ENCODE measurements at regions not wholly inside any gene's neighbourhood (a gene's known extent, or its start where the extent isn't known, plus 50 kb on each side); places are given as distances from the start of the nearest gene placed in this dataset.

DNA sequence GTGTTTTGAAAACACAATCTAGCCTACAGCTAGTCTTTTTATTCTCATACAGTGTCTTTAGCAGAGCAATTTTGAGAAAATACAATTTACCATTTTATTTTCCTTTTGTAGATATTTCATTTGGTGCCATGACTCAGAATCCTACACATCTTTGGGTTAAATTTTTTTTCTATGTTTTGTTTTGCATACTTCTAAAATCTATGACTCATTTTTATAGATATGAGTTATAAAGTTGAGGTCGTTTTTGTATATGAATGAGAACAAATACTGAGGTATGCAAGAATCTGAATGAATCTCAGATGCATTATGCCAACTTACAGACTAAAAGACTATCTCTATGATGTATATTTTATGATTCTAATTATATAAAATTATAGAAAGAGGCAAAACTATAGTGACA lies 206.5 kb upstream of the ANXA10 start (continued):
- TF ChIP-seq ZNF561 (tag by site-specific recombination; IDR thresholded peaks at IDR 0.05; ENCODE audit: borderline replicate concordance), result no peak
- TF ChIP-seq WT1 (tag by site-specific recombination; IDR thresholded peaks at IDR 0.05), result no peak
- no peak for TF ChIP-seq ZNF169 (tag by site-specific recombination; IDR thresholded peaks at IDR 0.05)

DNA sequence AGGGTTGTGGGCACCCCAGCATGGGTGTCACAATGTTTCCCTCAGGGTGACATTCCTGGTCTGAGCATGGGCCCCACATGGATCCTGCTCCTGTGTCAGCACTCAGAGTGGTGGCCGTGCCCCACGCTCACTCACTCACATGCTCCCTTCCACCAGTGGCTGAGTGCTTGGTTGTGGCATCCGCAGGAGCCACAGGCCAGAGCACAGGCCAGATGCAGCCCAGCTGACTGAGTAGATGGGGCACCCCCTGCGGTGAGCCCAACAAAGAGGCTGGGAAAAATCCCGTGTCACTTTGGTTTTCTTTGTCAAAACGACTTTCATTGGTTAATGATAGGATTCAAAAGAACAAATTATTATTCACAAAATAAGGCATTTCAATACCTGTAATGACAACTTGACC lies 204.6 kb upstream of the ANXA10 start:
- no peaks in the 10 kb centered on the region for H3K4me1 ChIP-seq (ENCODE audit: control insufficient read depth, insufficient read depth, low read length)
- no peaks in the 10 kb centered on the region for H3K9me3 ChIP-seq (ENCODE audit: control insufficient read depth, insufficient read depth, low read depth, low read length)
- TF ChIP-seq ZNF18 (tag by site-specific recombination; IDR thresholded peaks at IDR 0.05), result no peak
- no peak for TF ChIP-seq ZNF19 (tag by site-specific recombination; IDR thresholded peaks at IDR 0.05; ENCODE audit: low read depth)
- TF ChIP-seq ZNF624 (tag by site-specific recombination; IDR thresholded peaks at IDR 0.05), result no peak
- no peak for TF ChIP-seq ZNF549 (tag by site-specific recombination; IDR thresholded peaks at IDR 0.05)
- TF ChIP-seq ZNF140 (tag by site-specific recombination; IDR thresholded peaks at IDR 0.05), result no peak
- no peak for TF ChIP-seq ZNF155 (tag by site-specific recombination; IDR thresholded peaks at IDR 0.05)
- no peak for TF ChIP-seq ZNF366 (tag by site-specific recombination; conservative IDR thresholded peaks at IDR 0.05)
- no peak for TF ChIP-seq ZNF596 (tag by site-specific recombination; IDR thresholded peaks at IDR 0.05)
- no peak for TF ChIP-seq ZNF223 (tag by site-specific recombination; IDR thresholded peaks at IDR 0.05)
- TF ChIP-seq YY1 (tag by site-specific recombination; IDR thresholded peaks at IDR 0.05), result no peak
- TF ChIP-seq ZSCAN23 (tag by site-specific recombination; IDR thresholded peaks at IDR 0.05), result no peak
- no peak for TF ChIP-seq TCF7L2 (IDR thresholded peaks at IDR 0.05; ENCODE audit: borderline replicate concordance, low read depth, low read length)
- CTCF ChIA-PET, result no interaction called here
- no peak overlapping the region for H3K27ac ChIP-seq (ENCODE audit: extremely low read depth, low read depth, low read length)
- no peak overlapping the region for H3K4me3 ChIP-seq (ENCODE audit: low read depth, low read length)
- no peaks in the 10 kb centered on the region for H3K36me3 ChIP-seq (ENCODE audit: control insufficient read depth in 2 of 2, insufficient read depth in 1 of 2, low read length in 2 of 2)
- POLR2A ChIA-PET, result no interaction called here

- Histone ChIP-seq H3K9me3 (ENCODE audit: control insufficient read depth, insufficient read depth, low read depth, low read length) (no peaks in the 10 kb centered on the region), H3K4me3 (ENCODE audit: low read depth, low read length) (no peak overlapping the region), H3K36me3 (ENCODE audit: control insufficient read depth in 2 of 2, insufficient read depth in 1 of 2, low read length in 2 of 2) (no peaks in the 10 kb centered on the region), H3K27ac (ENCODE audit: extremely low read depth, low read depth, low read length) (no peak overlapping the region), H3K4me1 (ENCODE audit: control insufficient read depth, insufficient read depth, low read length) (no peaks in the 10 kb centered on the region)
- ChIA-PET POLR2A (no interaction called here), CTCF (no interaction called here)
- TF ChIP-seq KLF7 (tag by site-specific recombination; IDR thresholded peaks at IDR 0.05; ENCODE audit: borderline replicate concordance) (no peak), PRDM2 (tag by site-specific recombination; IDR thresholded peaks at IDR 0.05; ENCODE audit: borderline replicate concordance) (no peak), ZNF514 (tag by site-specific recombination; IDR thresholded peaks at IDR 0.05) (no peak), ZNF626 (tag by site-specific recombination; IDR thresholded peaks at IDR 0.05) (no peak), ZNF140 (tag by site-specific recombination; IDR thresholded peaks at IDR 0.05) (no peak), REST (tag by site-specific recombination; IDR thresholded peaks at IDR 0.05) (no peak), ZNF169 (tag by site-specific recombination; IDR thresholded peaks at IDR 0.05) (no peak), ZNF510 (tag by site-specific recombination; IDR thresholded peaks at IDR 0.05; ENCODE audit: insufficient replicate concordance) (no peak), SP2 (tag by site-specific recombination; IDR thresholded peaks at IDR 0.05) (no peak)
- TF ChIP-seq, protein P1, sequence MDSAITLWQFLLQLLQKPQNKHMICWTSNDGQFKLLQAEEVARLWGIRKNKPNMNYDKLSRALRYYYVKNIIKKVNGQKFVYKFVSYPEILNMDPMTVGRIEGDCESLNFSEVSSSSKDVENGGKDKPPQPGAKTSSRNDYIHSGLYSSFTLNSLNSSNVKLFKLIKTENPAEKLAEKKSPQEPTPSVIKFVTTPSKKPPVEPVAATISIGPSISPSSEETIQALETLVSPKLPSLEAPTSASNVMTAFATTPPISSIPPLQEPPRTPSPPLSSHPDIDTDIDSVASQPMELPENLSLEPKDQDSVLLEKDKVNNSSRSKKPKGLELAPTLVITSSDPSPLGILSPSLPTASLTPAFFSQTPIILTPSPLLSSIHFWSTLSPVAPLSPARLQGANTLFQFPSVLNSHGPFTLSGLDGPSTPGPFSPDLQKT (IDR thresholded peaks at IDR 0.05; ENCODE audit: borderline replicate concordance, low read depth, low read length), result no peak
Observed at GRCh38 chr4:167890226-167890625, 202.1 kb upstream of the ANXA10 start.
